Heart left ventricle (tissue), 13 donors: ENCODE measurements at regions not wholly inside any gene's neighbourhood (a gene's known extent, or its start where the extent isn't known, plus 50 kb on each side); places are given as distances from the start of the nearest gene placed in this dataset.

Experiments
- POLR2A ChIP-seq, 2 donors: fragments of 450-650 bp; IDR thresholded peaks; one replicate each; pipeline ENCODE4 v1.6.1; 2017; ENCODE audit warnings: antibody characterized with exemption in 2 of 2, mild to moderate bottlenecking in 2 of 2, moderate library complexity in 2 of 2
- TF ChIP-seq, protein P1 (sequence below), 12 donors: fragments of 200-600 bp; sonication (generic) in 4 of 12; IDR thresholded peaks; one replicate each; pipeline versions ENCODE4 v1.5.0 to v1.8.0; 2018 to 2022; ENCODE audit warnings: antibody characterized with exemption in 12 of 12, mild to moderate bottlenecking in 5 of 12
- donor health status: ischemic (EF 13 %, LVEDD 7.1; RV severe dilation, severe dysfunction).
- donor health status: DM: no; HTN: yes; CAD: no.
- donor health status: DM: no; HTN: no; CAD: no.
- donor health status: ischemic (EF 25% LVEDD 6.9; RV normal size, moderate dysfunction).
- donor health status: ischemic (EF 25% LVEDD 5.7; RV mildly dilated, moderate dysfunction).
- donor health status: ischemic (EF 35%, LVEDD 5.7; RV mildly dilated, moderate dysfunction).
- donor health status: nonischemic (EF 11% LVEDD 7.7; RV severe dilation, severe dysfunction).
- donor health status: DM: yes; HTN: yes; CAD: no.
- donor health status: PGD.
- donor health status: ischemic (EF 29% LVEDD 5.4; RV normal size, mild dysfunction).
- donor health status: nonischemic (EF 23%, LVEDD 6.1; RV moderate dilation, normal function).

GRCh38 chr7:121452389-121452788 is 56.3 kb upstream of the FAM3C start:
- TF ChIP-seq, protein P1, sequence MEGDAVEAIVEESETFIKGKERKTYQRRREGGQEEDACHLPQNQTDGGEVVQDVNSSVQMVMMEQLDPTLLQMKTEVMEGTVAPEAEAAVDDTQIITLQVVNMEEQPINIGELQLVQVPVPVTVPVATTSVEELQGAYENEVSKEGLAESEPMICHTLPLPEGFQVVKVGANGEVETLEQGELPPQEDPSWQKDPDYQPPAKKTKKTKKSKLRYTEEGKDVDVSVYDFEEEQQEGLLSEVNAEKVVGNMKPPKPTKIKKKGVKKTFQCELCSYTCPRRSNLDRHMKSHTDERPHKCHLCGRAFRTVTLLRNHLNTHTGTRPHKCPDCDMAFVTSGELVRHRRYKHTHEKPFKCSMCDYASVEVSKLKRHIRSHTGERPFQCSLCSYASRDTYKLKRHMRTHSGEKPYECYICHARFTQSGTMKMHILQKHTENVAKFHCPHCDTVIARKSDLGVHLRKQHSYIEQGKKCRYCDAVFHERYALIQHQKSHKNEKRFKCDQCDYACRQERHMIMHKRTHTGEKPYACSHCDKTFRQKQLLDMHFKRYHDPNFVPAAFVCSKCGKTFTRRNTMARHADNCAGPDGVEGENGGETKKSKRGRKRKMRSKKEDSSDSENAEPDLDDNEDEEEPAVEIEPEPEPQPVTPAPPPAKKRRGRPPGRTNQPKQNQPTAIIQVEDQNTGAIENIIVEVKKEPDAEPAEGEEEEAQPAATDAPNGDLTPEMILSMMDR (IDR thresholded peaks at IDR 0.05), result no peak
- no peak for TF ChIP-seq POLR2A (IDR thresholded peaks at IDR 0.05)
